Spleen (tissue), 11 donors: ENCODE measurements at regions not wholly inside any gene's neighbourhood (a gene's known extent, or its start where the extent isn't known, plus 50 kb on each side); places are given as distances from the start of the nearest gene placed in this dataset.

Experiments used
- DNase-seq: peaks from one replicate; pipeline ENCODE4 v3.0.0-alpha.2; 2020
- H3K27ac ChIP-seq, 8 donors: fragments of 200-600 bp; sonication (generic) in 7 of 8; 1 replicate in 4 of 8; 2 replicates in 4 of 8; pipeline versions ENCODE4 v1.5.0 to v1.8.0; 2016 to 2021; ENCODE audit warnings: inconsistent platforms in 4 of 8, mild to moderate bottlenecking in 4 of 8, moderate library complexity in 1 of 8
- H3K27me3 ChIP-seq, 7 donors: fragments of 200-600 bp; sonication (generic) in 6 of 7; replicated peaks in 1 of 7; 1 replicate in 4 of 7; 2 replicates in 3 of 7; pipeline versions ENCODE4 v1.5.0 to v1.8.0; 2016 to 2021; ENCODE audit warnings: inconsistent platforms in 3 of 7, mild to moderate bottlenecking in 1 of 7
- H3K36me3 ChIP-seq, 6 donors: fragments of 200-600 bp; sonication (generic) in 5 of 6; 1 replicate in 4 of 6; 2 replicates in 2 of 6; pipeline versions ENCODE4 v1.5.0 to v1.8.0; 2016 to 2021; ENCODE audit warnings: inconsistent platforms in 2 of 6
- H3K4me1 ChIP-seq, 6 donors: fragments of 200-600 bp; sonication (generic) in 5 of 6; 1 replicate in 3 of 6; 2 replicates in 3 of 6; pipeline versions ENCODE4 v1.5.0 to v1.8.0; 2016 to 2021; ENCODE audit warnings: inconsistent platforms in 3 of 6
- H3K4me3 ChIP-seq, 8 donors: fragments of 200-600 bp; sonication (generic) in 7 of 8; 1 replicate in 4 of 8; 2 replicates in 4 of 8; pipeline versions ENCODE4 v1.5.0 to v1.8.0; 2016 to 2021; ENCODE audit warnings: inconsistent platforms in 4 of 8, mild to moderate bottlenecking in 4 of 8, moderate library complexity in 2 of 8
- H3K9me3 ChIP-seq, 8 donors: fragments of 200-600 bp; sonication (generic) in 7 of 8; 1 replicate in 4 of 8; 2 replicates in 4 of 8; pipeline versions ENCODE4 v1.5.0 to v1.8.0; 2016 to 2021; ENCODE audit warnings: inconsistent platforms in 4 of 8
- CTCF ChIP-seq, 11 experiments: fragments of 200-600 bp in 7 of 11; fragments of 450-650 bp in 4 of 11; sonication (generic) in 4 of 11; IDR thresholded peaks in 8 of 11; conservative IDR thresholded peaks in 3 of 11; 1 replicate in 7 of 11; 2 replicates in 4 of 11; pipeline versions ENCODE4 v1.4.0 to v1.8.0; 2016 to 2021; ENCODE audit warnings: antibody characterized with exemption in 11 of 11, inconsistent platforms in 4 of 11, mild to moderate bottlenecking in 1 of 11
- POLR2A ChIP-seq, 3 donors: fragments of 450-650 bp; IDR thresholded peaks; one replicate each; pipeline ENCODE4 v1.5.1; 2017; ENCODE audit warnings: antibody characterized with exemption in 3 of 3, mild to moderate bottlenecking in 1 of 3
- POLR2AphosphoS5 ChIP-seq, 3 donors: sonication (generic); formaldehyde crosslinking; IDR thresholded peaks; one replicate each; pipeline ENCODE4 v1.5.1; 2017; ENCODE audit warnings: antibody characterized with exemption in 3 of 3
- WGBS, 5 donors: extraction: QIAGEN DNeasy Blood & Tissue Kit in 3 of 5; methylation state at CpG; one replicate each; pipeline versions ENCODE4 v1.1.5 to v1.1.7; 2013 to 2018; 5-methylcytosine and 5-hydroxymethylcytosine counted together
- intact Hi-C: fragments of 100-400 bp; cut with DNase I; formaldehyde crosslinking; loops from one replicate; pipeline ENCODE4 v1.15.0; 2023; ENCODE audit warnings: low total_unique reads
- donor health status: healthy with polysubstance abuse.
- donor health status: DM: no; HTN: no; CAD: no; lungs with moderate emphysema.
- donor health status: DM: no; HTN: no; CAD: no.
- donor health status: Bipolar disorder and iron deficiency.
- donor health status: healthy.
- donor health status: DM: no; HTN: no; CAD: no.
- donor health status: DM: yes; HTN: yes; CAD: no.

DNA sequence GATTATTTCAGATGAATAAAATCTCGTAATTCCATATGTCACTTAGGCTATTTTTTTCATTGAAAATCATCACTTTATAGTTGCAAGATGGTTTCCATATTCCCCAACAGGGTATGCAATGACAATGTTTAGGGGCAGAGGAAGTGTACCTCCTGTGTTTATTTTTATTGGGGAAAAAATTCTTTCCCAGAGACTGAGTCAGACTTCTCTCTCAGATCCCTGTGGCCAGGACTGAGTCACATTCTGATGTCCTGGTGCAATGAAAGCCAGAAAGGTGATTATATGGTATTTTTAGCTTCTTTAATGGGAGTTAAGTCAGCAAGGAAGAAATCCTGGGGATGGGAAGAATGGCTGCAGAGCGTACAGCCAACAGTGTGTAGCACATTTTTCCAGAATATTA is 196.9 kb upstream of the ALG10 start:
- Histone ChIP-seq H3K36me3 (no peaks in the 10 kb centered on the region), H3K9me3 (peaks cover 0 to 8% (median 0%) of the 10 kb centered on the region in 8 donors), H3K4me3 (no peak overlapping the region), H3K27me3 (no peaks in the 10 kb centered on the region), H3K4me1 (no peaks in the 10 kb centered on the region), H3K27ac (no peak overlapping the region)
- no peak for TF ChIP-seq POLR2A (IDR thresholded peaks at IDR 0.05)
- no peak for TF ChIP-seq POLR2AphosphoS5 (IDR thresholded peaks at IDR 0.05)
- no peak for TF ChIP-seq CTCF (IDR thresholded peaks at IDR 0.05 in 8 of 11, conservative IDR thresholded peaks at IDR 0.05 in 3 of 11)
- WGBS, 5 donors = 31 to 67% (median 58%) methylated on average over 2 of the region's 2 CpGs
- no peak for DNase-seq
- intact Hi-C loops = no loop called here

GRCh38 chr12:33825986-33826602 is 196.2 kb upstream of the ALG10 start:
- Histone ChIP-seq H3K27me3 (no peaks in the 10 kb centered on the region), H3K36me3 (no peaks in the 10 kb centered on the region), H3K27ac (no peak overlapping the region), H3K4me1 (no peaks in the 10 kb centered on the region), H3K9me3 (peaks cover 0 to 8% (median 0%) of the 10 kb centered on the region in 8 donors), H3K4me3 (no peak overlapping the region)
- WGBS, 5 donors = 61 to 93% (median 66%) methylated on average over 2 of the region's 2 CpGs
- no peak for DNase-seq
- TF ChIP-seq POLR2A (IDR thresholded peaks at IDR 0.05) (no peak), CTCF (IDR thresholded peaks at IDR 0.05 in 8 of 11, conservative IDR thresholded peaks at IDR 0.05 in 3 of 11) (no peak), POLR2AphosphoS5 (IDR thresholded peaks at IDR 0.05) (no peak)
- intact Hi-C loops = no loop called here

DNA sequence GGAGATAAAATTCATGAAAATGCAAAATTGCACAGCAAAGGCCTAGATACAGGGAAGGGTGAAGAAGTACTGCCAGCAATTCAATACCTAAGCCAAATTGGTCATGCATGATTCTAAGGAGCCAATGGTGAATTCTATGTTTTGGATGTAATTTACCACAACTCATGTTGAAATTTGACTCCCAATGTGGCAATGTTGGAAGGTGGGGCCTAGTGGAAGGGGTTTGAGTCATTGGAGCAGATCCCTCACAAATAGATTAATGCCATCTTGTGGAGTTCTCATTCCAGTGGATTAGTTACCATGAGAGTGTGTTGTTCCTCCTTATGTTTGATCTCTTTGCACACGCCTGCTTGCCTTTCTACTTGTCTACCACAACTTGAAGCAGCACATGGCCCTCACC is 194.0 kb upstream of the ALG10 start:
- H3K27me3 ChIP-seq = no peaks in the 10 kb centered on the region
- H3K4me3 ChIP-seq = no peak overlapping the region
- intact Hi-C loops = no loop called here
- H3K27ac ChIP-seq = no peak overlapping the region
- H3K9me3 ChIP-seq = no peaks in the 10 kb centered on the region
- H3K4me1 ChIP-seq = no peaks in the 10 kb centered on the region
- DNase-seq = no peak
- TF ChIP-seq POLR2AphosphoS5 (IDR thresholded peaks at IDR 0.05) (no peak), CTCF (IDR thresholded peaks at IDR 0.05 in 8 of 11, conservative IDR thresholded peaks at IDR 0.05 in 3 of 11) (no peak), POLR2A (IDR thresholded peaks at IDR 0.05) (no peak)
- WGBS, 5 donors = 63 to 86% (median 79%) methylated on average over 1 of the region's 1 CpG
- no peaks in the 10 kb centered on the region for H3K36me3 ChIP-seq

- Histone ChIP-seq H3K9me3 (peaks cover 0 to 3% (median 0%) of the 10 kb centered on the region in 8 donors), H3K4me3 (no peak overlapping the region), H3K27ac (no peak overlapping the region), H3K4me1 (no peaks in the 10 kb centered on the region), H3K27me3 (no peaks in the 10 kb centered on the region), H3K36me3 (no peaks in the 10 kb centered on the region)
- intact Hi-C loops = no loop called here
- no peak for DNase-seq
- 71 to 90% (median 81%) methylated on average over 2 of the region's 2 CpGs for WGBS, 5 donors
- no peak for TF ChIP-seq CTCF (IDR thresholded peaks at IDR 0.05 in 8 of 11, conservative IDR thresholded peaks at IDR 0.05 in 3 of 11)
- no peak for TF ChIP-seq POLR2AphosphoS5 (IDR thresholded peaks at IDR 0.05)
- TF ChIP-seq POLR2A (IDR thresholded peaks at IDR 0.05) = no peak
Measured at GRCh38 chr12:33830070-33830469, 192.2 kb upstream of the ALG10 start.
